Motor neuron (in vitro differentiated cells): ENCODE measurements at regions not wholly inside any gene's neighbourhood (a gene's known extent, or its start where the extent isn't known, plus 50 kb on each side); places are given as distances from the start of the nearest gene placed in this dataset.
"Not testable (repeated sequence)": the region's sequence is repeated elsewhere in the genome, so short reads cannot be mapped to it uniquely, and the experiment has no call there.

Experiments
- ATAC-seq, 8 experiments: fragments of 200-7000 bp; cut with Tn5 transposase; replicated peaks in 6 of 8; 2 replicates each; pipeline ENCODE4 v1.8.0; 2021; ENCODE audit warnings: mild to moderate bottlenecking in 8 of 8, moderate library complexity in 8 of 8
- H3K27ac ChIP-seq, 2 donors: fragments of 250-450 bp; sonication (Bioruptor Pico); 2 replicates each; pipeline ENCODE4 v1.9.0; 2021; ENCODE audit warnings: antibody characterized with exemption in 2 of 2, mild to moderate bottlenecking in 2 of 2, moderate library complexity in 1 of 2
- H3K4me1 ChIP-seq, 2 donors: fragments of 250-450 bp; sonication (Bioruptor Pico); replicated peaks in 1 of 2; 2 replicates each; pipeline ENCODE4 v1.6.1; 2021; ENCODE audit warnings: antibody characterized with exemption in 2 of 2, mild to moderate bottlenecking in 2 of 2, moderate library complexity in 1 of 2
- H3K4me3 ChIP-seq, 5 donors: fragments of 250-450 bp; sonication (Bioruptor Pico); 2 replicates each; pipeline ENCODE4 v1.9.0; 2021; ENCODE audit warnings: antibody characterized with exemption in 5 of 5, mild to moderate bottlenecking in 5 of 5, moderate library complexity in 4 of 5
- WGBS, 10 experiments: fragments of 450-650 bp; shearing (Covaris generic); methylation state at CpG; one replicate each; pipeline ENCODE4 v1.0.0; 2022; 5-methylcytosine and 5-hydroxymethylcytosine counted together
- in situ Hi-C, 9 experiments: fragments of 400-800 bp; cut with MboI; loops; one replicate each; pipeline ENCODE4 v1.15.0; 2021; ENCODE audit warnings: low sequenced_read_pairs in 9 of 9, low pct_unique_long_range_greater_than_20kb in 2 of 9; ENCODE audit not compliant: unreplicated experiment in 9 of 9

DNA sequence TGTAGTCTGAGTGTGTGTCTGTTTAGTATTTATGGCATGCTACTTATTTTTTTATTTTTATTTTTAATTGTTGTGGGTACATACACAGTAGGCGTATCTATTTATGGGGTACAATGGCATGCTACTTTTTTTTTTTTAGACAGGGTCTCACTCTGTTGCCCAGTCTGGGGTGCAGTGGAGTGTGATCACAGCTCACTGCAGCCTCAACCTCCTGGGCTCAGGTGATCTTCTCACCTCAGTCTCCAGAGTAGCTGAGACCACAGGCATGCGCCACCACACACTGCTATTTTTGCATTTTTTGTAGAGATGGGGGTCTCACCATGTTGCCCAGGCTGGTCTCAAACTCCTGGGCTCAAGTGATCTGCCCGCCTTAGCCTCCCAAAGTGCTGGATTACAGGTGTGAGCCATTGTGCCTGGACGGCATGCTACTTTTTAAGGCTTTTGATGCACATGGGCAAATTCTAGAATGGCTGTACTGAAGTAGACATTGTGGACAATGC, 124.2 kb downstream of the KCNRG start:
- 90 to 100% (median 100%) methylated on average over 1 to 3 of the region's 4 CpGs; no CpG with 5 or more reads in 1 of the 10 experiments for WGBS, 10 experiments
- H3K27ac ChIP-seq, H3K4me3 ChIP-seq, ATAC-seq, H3K4me1 ChIP-seq, in situ Hi-C loops: not testable (repeated sequence)

DNA sequence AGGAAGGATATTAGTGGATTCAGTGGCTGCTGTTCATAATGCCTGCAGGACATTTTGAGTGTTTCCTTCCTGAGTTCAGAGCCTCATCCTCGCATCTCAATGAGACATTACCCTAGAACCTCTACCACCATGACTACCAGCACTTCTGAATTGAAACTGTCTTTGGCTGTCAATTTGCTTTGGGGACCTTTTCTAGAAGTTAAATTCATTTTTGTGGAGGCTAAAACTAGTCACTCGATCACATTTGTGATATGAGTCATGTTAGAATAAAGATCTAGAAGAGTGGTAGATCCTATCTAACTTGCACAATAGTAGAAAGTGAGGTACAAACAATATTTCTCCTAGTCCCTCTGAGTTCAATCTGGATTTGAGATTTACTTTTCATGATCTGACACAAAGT, 124.9 kb downstream of the KCNRG start:
- H3K27ac ChIP-seq = no peak overlapping the region
- H3K4me1 ChIP-seq = peaks cover 2 to 7% of the 10 kb centered on the region in 2 donors
- no peak overlapping the region for H3K4me3 ChIP-seq
- WGBS, 10 experiments = 63 to 100% (median 84%) methylated on average over 1 to 2 of the region's 2 CpGs; no CpG with 5 or more reads in 3 of the 10 experiments
- ATAC-seq = peak in 2 of 8 experiments; percentile 23 to 24
- in situ Hi-C loops = no loop called here

DNA sequence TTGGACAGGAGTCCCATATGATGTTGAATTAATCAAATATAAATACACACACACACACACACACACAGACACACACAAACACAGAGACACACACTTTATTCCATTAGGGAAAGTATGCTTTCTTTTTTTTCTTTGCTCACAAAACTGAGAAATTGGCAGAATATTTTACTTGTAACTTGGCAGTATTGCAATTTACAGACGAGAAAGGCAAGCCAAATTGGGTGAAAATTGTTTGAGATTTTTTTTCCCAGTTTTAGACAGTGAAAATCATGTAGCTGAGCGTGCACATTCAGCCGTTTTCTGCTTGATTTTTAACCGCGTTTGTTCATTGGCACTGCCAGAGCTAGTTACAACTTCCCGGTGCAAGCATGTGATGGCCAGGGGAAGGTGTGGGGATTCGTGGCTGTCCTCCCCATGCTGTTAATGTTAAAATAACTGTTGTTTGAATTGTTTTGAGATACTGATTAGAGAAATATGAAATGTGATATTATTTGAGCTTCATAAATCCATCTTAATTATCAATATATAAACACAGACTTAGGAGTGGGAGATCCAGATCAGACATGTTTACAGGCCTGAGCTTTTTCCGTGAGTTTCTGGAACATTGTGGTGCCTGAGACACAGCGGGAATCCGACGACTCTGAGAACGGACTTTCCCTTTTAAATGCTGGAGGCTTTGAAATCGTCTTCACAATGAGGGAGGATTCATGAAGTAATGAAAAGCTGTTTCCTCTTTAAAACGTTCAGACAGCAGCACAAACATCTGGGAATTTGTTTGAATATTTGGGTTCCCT, 125.5 kb downstream of the KCNRG start:
- 25 to 61% (median 44%) methylated on average over 2 to 10 of the region's 14 CpGs; no CpG with 5 or more reads in 1 of the 10 experiments for WGBS, 10 experiments
- Histone ChIP-seq H3K4me1 (peaks cover 2 to 7% of the 10 kb centered on the region in 2 donors), H3K4me3 (no peak overlapping the region), H3K27ac (no peak overlapping the region)
- in situ Hi-C loops = no loop called here
- no peak for ATAC-seq

DNA sequence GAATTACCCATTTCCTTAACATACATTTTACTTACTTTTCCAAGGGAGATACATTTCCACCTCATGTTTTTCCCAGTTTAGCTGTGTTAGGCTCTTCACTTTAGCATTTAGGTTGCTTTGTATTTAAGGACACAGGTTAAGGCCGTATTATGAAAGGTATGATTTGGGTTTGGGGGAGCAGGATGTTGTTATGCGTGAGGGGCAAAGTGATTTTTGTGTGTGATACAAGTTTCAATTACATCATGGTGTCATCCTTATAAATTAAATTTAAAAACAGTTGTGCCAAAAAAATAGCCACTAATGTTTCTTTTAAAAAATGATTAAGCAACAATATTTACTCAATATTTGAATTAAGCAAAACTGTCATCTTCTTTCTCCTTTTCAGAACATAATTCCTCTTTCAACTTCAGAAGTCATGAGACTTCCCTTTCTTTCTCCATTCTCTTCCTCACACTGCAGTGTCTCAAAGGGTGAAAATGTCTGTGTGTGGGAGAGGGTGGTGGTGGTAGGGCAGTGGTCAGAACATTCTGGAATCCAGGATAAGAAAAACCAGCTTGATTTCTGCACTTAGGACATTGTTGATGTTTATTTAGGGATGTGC, 126.2 kb downstream of the KCNRG start:
- WGBS, 10 experiments = 67 to 100% (median 88%) methylated on average over 1 to 2 of the region's 2 CpGs; no CpG with 5 or more reads in 1 of the 10 experiments
- ATAC-seq = no peak
- in situ Hi-C loops = no loop called here
- H3K4me3 ChIP-seq = no peak overlapping the region
- no peak overlapping the region for H3K27ac ChIP-seq
- H3K4me1 ChIP-seq = peaks cover 2 to 7% of the 10 kb centered on the region in 2 donors

DNA sequence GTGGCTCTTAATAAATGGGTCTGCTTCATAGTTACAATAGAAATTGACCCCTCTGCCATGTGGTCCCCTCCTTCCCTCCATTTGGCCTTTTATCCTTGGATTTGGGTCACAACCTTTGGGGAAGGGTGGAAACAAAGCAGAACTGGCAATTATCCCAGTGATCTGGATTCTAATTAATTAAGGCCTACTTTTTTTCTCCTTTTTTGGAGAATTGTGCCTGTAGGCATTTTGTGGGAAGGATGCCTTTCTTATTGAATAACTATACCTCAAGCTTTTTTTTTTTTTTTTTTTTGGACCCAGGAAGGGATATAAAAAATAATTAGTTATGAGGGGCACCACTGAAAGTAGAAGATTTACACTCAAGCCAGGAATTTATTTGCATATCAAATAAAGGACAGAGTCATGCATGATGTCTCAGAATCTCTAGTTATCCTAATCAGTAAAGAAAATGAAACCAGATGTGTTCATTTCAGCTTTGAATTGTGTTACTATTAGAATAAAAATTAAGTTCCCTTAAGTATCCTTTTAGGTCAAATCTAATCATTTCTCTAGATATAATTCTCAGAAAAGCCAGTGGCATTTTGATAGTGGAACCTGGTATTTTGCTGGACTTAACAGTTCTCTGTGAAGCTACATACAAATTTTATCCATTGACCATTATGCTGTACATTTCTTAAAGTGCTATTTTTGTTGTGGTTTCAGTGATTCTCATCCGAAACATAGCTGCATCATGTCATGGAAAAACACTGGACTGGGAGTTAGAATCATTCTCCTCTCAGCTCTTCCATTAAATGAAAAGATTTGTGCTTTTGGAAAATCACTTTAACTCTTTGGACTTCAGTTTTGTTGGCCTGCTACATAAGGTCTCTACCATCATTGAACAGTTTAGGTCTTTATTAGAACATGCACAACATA, 129.3 kb downstream of the KCNRG start:
- ATAC-seq = no peak
- in situ Hi-C loops = no loop called here
- H3K4me3 ChIP-seq = no peak overlapping the region
- peaks cover 2 to 7% of the 10 kb centered on the region in 2 donors for H3K4me1 ChIP-seq
- 33 to 100% (median 87%) methylated on average over 1 of the region's 1 CpG; no CpG with 5 or more reads in 2 of the 10 experiments for WGBS, 10 experiments
- H3K27ac ChIP-seq = no peak overlapping the region

DNA sequence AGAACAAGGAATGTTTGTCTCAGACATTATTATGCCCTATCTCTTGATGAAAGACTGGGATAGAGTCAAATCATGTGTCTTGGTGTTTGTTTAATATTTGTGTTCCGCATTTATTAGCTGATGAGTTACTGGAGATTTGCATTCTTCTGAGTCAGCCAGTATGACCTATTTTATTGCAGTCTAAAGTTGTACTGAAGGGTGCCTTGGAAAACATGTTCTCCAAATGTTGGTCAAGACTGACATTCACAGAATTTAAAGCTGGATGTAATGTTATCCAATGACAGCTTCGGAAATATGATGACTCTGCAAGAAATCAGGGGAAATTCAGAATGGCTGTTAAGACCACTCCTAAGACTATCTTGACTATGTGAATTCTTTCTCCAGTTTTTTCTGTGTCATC, 134.0 kb downstream of the KCNRG start:
- H3K27ac ChIP-seq = no peak overlapping the region
- no peak overlapping the region for H3K4me3 ChIP-seq
- in situ Hi-C loops = no loop called here
- 50 to 100% (median 93%) methylated on average over 1 to 2 of the region's 2 CpGs; no CpG with 5 or more reads in 1 of the 10 experiments for WGBS, 10 experiments
- no peaks in the 10 kb centered on the region for H3K4me1 ChIP-seq
- ATAC-seq = peak in 3 of 8 experiments; percentile 22 to 67 (median 53)

DNA sequence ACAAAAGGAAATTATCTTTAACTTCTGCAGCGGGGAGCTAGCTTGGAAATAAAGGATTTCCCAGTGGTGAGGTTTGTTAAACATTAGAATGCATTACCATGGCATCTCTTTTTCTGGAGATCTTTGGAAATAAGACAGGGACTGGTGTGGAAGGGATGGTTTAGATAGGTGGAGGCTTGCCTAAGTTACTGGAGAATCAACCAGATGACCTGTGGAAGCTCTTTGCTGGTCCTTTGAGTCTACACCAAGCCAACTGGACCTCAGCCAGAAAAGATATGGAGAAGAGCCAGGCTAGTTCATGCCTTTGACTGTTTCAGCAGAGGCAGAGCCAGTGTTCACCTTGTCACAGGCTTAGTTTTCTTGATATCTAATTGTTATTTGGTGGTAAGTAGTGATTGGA, 134.7 kb downstream of the KCNRG start:
- 60 to 89% (median 73%) methylated on average over 1 of the region's 1 CpG; no CpG with 5 or more reads in 4 of the 10 experiments for WGBS, 10 experiments
- no peak for ATAC-seq
- in situ Hi-C loops = loop anchor here in 1 of 9 experiments (25.0 kb wide), 1 partner anchor 112 kb away; no protein-coding TSS in a partner anchor
- H3K4me1 ChIP-seq = no peaks in the 10 kb centered on the region
- no peak overlapping the region for H3K4me3 ChIP-seq
- no peak overlapping the region for H3K27ac ChIP-seq

DNA sequence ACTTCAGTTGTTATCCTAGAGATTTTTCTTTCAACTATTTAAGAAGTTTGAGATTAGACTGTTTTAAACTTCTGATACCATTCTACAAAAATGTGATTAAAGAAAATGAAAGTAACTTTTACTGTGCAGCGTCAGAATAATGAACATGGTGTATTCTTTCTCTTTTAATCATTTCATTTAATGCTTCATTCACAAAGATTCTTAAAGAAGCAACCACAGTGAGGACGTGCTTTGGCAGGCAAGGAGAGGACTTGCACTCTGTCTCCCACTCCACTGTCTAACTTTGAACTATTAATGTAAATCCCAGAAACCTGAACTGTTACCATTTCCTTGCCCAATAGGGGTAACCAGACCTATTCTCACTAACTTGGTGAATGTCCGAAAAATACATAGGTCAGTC, 137.0 kb downstream of the KCNRG start:
- in situ Hi-C loops = loop anchor here in 1 of 9 experiments (25.0 kb wide), 1 partner anchor 110 kb away; no protein-coding TSS in a partner anchor
- Histone ChIP-seq H3K4me3 (no peak overlapping the region), H3K27ac (no peak overlapping the region), H3K4me1 (peaks cover 0 to 10% of the 10 kb centered on the region in 2 donors)
- 40 to 91% (median 75%) methylated on average over 1 to 3 of the region's 3 CpGs; no CpG with 5 or more reads in 2 of the 10 experiments for WGBS, 10 experiments
- no peak for ATAC-seq

DNA sequence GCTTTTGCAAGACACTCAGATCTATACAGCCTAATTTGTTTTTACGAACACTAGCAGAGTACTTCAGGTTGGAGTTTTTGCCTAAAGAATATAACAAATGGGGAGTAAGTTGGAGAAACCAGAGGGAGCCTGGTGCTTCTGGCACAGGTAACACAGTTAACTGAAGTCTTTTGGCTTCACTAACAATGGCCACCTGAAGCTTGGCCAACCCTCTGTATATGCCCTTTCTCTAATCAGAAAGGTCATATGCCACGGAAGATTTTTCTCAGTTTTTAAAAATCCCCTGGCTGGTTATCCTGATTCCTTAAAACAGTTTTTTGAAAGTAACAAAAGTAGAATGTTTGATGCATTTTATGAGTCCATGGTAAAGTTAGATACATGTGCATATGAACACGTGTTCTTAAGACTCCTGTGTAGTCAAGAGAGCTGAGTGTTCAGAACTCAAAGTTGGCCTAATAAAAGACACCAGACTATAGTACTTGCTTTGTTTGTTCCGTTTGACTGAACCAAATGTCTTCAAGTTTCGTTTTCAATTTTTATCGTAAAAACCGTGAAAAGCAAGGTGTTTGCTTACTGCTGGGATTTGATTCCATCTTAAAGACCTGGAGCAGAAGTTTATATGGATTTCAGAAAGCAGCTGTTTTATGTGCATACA, 137.5 kb downstream of the KCNRG start:
- H3K4me3 ChIP-seq = no peak overlapping the region
- ATAC-seq = no peak
- no peak overlapping the region for H3K27ac ChIP-seq
- WGBS, 10 experiments = 72 to 93% (median 81%) methylated on average over 2 to 7 of the region's 7 CpGs; no CpG with 5 or more reads in 1 of the 10 experiments
- in situ Hi-C loops = loop anchor here in 1 of 9 experiments (25.0 kb wide), 1 partner anchor 110 kb away; no protein-coding TSS in a partner anchor
- H3K4me1 ChIP-seq = peaks cover 0 to 10% of the 10 kb centered on the region in 2 donors

DNA sequence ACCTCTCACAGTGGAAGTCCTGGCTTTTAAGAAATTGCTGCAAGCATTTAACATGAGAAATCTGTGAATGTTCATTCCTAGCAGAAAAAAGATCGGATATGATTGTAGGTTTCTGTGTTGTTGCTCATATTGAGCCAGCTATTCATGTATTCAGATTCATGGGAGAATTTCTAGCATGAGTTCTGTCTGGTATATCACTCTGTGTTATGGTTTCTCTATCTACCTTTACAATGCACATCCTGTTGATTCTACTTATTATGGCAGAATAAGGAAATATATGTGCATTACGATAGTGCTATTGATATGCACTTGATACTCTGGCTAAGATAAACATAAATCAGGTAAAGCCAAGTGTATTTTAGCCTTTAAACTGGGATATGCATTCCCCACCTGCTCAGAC, 138.2 kb downstream of the KCNRG start:
- no peak overlapping the region for H3K27ac ChIP-seq
- no peak overlapping the region for H3K4me3 ChIP-seq
- peaks cover 0 to 10% of the 10 kb centered on the region in 2 donors for H3K4me1 ChIP-seq
- WGBS, 10 experiments = 63 to 100% (median 95%) methylated on average over 1 to 2 of the region's 2 CpGs; no CpG with 5 or more reads in 1 of the 10 experiments
- ATAC-seq = no peak
- in situ Hi-C loops = loop anchor here in 1 of 9 experiments (25.0 kb wide), 1 partner anchor 109 kb away; no protein-coding TSS in a partner anchor

DNA sequence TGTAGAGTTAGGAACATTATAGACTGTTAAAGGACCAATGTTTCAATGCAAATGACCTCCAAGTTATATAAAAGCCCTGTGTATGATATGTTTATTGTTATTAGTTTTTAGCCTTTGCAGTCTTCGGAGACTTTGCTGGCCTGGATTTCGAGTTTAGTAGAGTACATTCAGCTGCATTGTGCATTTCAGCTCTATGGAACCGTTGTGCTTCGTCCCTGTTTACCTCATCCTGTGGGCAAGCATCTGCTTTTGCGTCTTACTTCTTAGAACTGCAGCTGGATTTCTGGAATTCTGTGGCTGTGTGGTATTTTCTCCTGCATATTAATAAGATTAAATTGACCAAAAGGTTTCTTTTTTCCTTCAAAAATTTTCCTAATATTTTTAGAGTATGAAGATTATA, 138.6 kb downstream of the KCNRG start:
- H3K4me3 ChIP-seq = no peak overlapping the region
- no peak overlapping the region for H3K27ac ChIP-seq
- in situ Hi-C loops = loop anchor here in 1 of 9 experiments (25.0 kb wide), 1 partner anchor 108 kb away; no protein-coding TSS in a partner anchor
- H3K4me1 ChIP-seq = peaks cover 0 to 10% of the 10 kb centered on the region in 2 donors
- ATAC-seq = no peak
- WGBS, 10 experiments = 69 to 94% (median 87%) methylated on average over 1 to 5 of the region's 5 CpGs; no CpG with 5 or more reads in 1 of the 10 experiments

DNA sequence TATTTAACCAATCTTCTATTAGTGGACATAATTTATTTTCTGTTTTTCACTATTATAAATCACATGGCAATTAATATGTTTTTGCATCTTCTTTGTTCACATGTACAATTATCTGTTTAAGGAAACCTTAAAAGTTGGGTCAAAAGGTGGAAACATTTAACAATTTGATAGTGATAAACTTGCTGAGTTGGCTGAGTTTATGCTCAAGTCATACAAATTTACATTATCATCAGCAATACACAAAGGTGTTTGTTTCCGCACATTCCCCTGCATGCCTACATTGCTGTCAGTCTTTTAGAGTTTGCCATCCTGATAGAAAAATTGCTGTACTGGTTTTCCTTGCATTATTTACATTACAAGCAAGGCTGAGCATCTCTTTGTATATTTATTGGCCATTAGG, 139.5 kb downstream of the KCNRG start:
- Histone ChIP-seq H3K4me1 (peaks cover 0 to 10% of the 10 kb centered on the region in 2 donors), H3K27ac (no peak overlapping the region), H3K4me3 (no peak overlapping the region)
- WGBS, 10 experiments = 100% methylated on average over 1 of the region's 1 CpG; no CpG with 5 or more reads in 5 of the 10 experiments
- in situ Hi-C loops = loop anchor here in 1 of 9 experiments (25.0 kb wide), 1 partner anchor 108 kb away; no protein-coding TSS in a partner anchor
- no peak for ATAC-seq
